K562 (cell line): ENCODE measurements at regions not wholly inside any gene's neighbourhood (a gene's known extent, or its start where the extent isn't known, plus 50 kb on each side); places are given as distances from the start of the nearest gene placed in this dataset.

ENCODE experiments used
- CTCF ChIP-seq, 3 experiments: IDR thresholded peaks in 2 of 3; conservative IDR thresholded peaks in 1 of 3; 2 replicates each; pipeline ENCODE4 v1.5.1; 2011 to 2012; ENCODE audit warnings: low read length in 3 of 3, mild to moderate bottlenecking in 3 of 3, control low read depth in 2 of 3, improper control_type of control experiment in 1 of 3, inconsistent platforms in 1 of 3, low read depth in 1 of 3, mixed read lengths in 1 of 3, moderate library complexity in 1 of 3; ENCODE audit not compliant: insufficient read depth in 2 of 3
- HNRNPK ChIP-seq: fragments of 200-400 bp; formaldehyde crosslinking; IDR thresholded peaks from one replicate; pipeline ENCODE4 v1.6.1; 2018; ENCODE audit warnings: mild to moderate bottlenecking, low read depth, low read length; ENCODE audit not compliant: poor library complexity, severe bottlenecking
- POLR2AphosphoS5 ChIP-seq: IDR thresholded peaks from 2 replicates; pipeline ENCODE4 v1.6.1; 2011; ENCODE audit warnings: mild to moderate bottlenecking, low read depth, low read length, moderate library complexity; ENCODE audit not compliant: control insufficient read depth, insufficient read depth
- REST ChIP-seq, 2 experiments: fragments of 450-650 bp; formaldehyde crosslinking in 1 of 2; IDR thresholded peaks; 2 replicates each; pipeline versions ENCODE4 v1.4.0 to v1.6.1; 2014 to 2020; ENCODE audit warnings: mild to moderate bottlenecking in 2 of 2, borderline replicate concordance in 1 of 2, low read depth in 1 of 2
- RFX1 ChIP-seq: fragments of 450-650 bp; IDR thresholded peaks from 2 replicates; pipeline ENCODE4 v1.6.1; 2016; ENCODE audit warnings: mild to moderate bottlenecking, moderate library complexity
- SMC3 ChIP-seq: conservative IDR thresholded peaks from 2 replicates; pipeline ENCODE4 v1.6.1; 2011; ENCODE audit warnings: low read depth, low read length, improper control_type of control experiment; ENCODE audit not compliant: insufficient read depth
- ZNF133 ChIP-seq: fragments of 250-450 bp; sonication (Bioruptor Pico); IDR thresholded peaks from 2 replicates; pipeline ENCODE4 v1.4.0; 2020; ENCODE audit warnings: mild to moderate bottlenecking

GRCh38 chr10:63919575-63920279 lies 398.5 kb downstream of the REEP3 start:
- TF ChIP-seq CTCF (IDR thresholded peaks at IDR 0.05 in 2 of 3, conservative IDR thresholded peaks at IDR 0.05 in 1 of 3; ENCODE audit: insufficient read depth in 2 of 3, low read depth in 1 of 3, low read length in 3 of 3): no peak
- no peak for TF ChIP-seq SMC3
- TF ChIP-seq ZNF133 (CRISPR knock-in tag): no peak
- TF ChIP-seq REST (IDR thresholded peaks at IDR 0.05; ENCODE audit: borderline replicate concordance): no peak
- no peak for TF ChIP-seq REST (CRISPR knock-in tag; IDR thresholded peaks at IDR 0.05; ENCODE audit: low read depth)
- no peak for TF ChIP-seq POLR2AphosphoS5
- no peak for TF ChIP-seq HNRNPK
- no peak for TF ChIP-seq RFX1
